BE2C (cell line): ENCODE measurements at regions not wholly inside any gene's neighbourhood (a gene's known extent, or its start where the extent isn't known, plus 50 kb on each side); places are given as distances from the start of the nearest gene placed in this dataset.
"Not testable (repeated sequence)": the region's sequence is repeated elsewhere in the genome, so short reads cannot be mapped to it uniquely, and the experiment has no call there.

Experiments used
- DNase-seq: peaks from one replicate; pipeline ENCODE4 v3.0.0-alpha.2; 2020
- H3K27me3 ChIP-seq: fragments of 250-450 bp; sonication (Bioruptor Pico); 2 replicates; pipeline ENCODE4 v1.5.1; 2020; ENCODE audit warnings: mild to moderate bottlenecking
- H3K36me3 ChIP-seq: fragments of 250-450 bp; sonication (Bioruptor Pico); 2 replicates; pipeline ENCODE4 v1.5.1; 2020; ENCODE audit warnings: mild to moderate bottlenecking
- H3K4me1 ChIP-seq: fragments of 250-450 bp; sonication (Bioruptor Pico); 2 replicates; pipeline ENCODE4 v1.5.1; 2020
- H3K4me3 ChIP-seq: 2 replicates; pipeline ENCODE4 v1.5.1; 2011; ENCODE audit warnings: low read depth, low read length
- H3K9me3 ChIP-seq: fragments of 250-450 bp; sonication (Bioruptor Pico); 2 replicates; pipeline ENCODE4 v1.5.1; 2020
- CTCF ChIP-seq: IDR thresholded peaks from 2 replicates; pipeline ENCODE4 v1.5.1; 2012; ENCODE audit warnings: mild to moderate bottlenecking, low read depth, low read length

DNA sequence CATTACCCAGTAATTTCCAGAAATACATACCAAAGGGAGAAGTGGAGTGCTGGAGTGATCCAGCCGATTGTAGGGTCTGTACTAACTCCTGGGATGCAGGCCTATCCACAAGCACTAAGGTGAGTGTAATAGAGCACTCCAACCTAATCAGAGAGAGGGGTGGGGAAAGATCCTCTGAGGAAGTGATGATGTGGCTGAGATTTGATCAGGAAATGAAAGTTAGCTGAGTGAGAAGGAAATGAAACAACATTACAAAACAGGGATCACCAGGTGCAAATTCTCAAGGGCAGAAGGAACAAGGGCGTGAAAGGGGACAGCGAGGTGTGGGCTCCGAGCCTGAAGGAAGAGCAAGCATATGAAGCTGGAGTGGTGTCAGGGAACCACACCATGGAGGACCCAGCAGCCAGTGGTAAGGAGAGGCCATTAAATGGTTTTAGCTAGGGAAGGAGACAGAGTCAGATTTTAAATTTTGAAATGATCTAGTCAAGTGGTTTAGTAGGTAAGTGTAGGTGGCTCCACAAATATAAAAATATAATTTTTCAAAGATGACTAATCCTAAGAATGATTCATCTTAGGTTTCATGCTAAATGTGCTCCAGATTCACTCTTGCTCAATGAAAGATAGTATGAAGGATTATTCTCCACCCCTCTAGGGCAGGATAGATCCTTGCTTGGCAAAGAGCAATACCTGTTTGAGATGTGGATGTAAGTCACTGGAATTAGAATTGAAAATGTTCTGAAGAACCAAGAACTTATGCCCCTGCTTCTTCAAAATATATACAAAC is 348.7 kb downstream of the TBL1XR1 start:
- H3K4me1 ChIP-seq, result peaks cover 9% of the 10 kb centered on the region
- no peak for TF ChIP-seq CTCF
- no peak for DNase-seq
- no peaks in the 10 kb centered on the region for H3K9me3 ChIP-seq
- H3K36me3 ChIP-seq, result no peaks in the 10 kb centered on the region
- no peaks in the 10 kb centered on the region for H3K27me3 ChIP-seq
- no peak overlapping the region for H3K4me3 ChIP-seq

GRCh38 chr3:176842914-176843313 is 354.4 kb downstream of the TBL1XR1 start:
- Histone ChIP-seq H3K4me3 (no peak overlapping the region), H3K9me3 (no peaks in the 10 kb centered on the region), H3K4me1 (no peaks in the 10 kb centered on the region), H3K27me3 (no peaks in the 10 kb centered on the region), H3K36me3 (no peaks in the 10 kb centered on the region)
- no peak for TF ChIP-seq CTCF
- no peak for DNase-seq

DNA sequence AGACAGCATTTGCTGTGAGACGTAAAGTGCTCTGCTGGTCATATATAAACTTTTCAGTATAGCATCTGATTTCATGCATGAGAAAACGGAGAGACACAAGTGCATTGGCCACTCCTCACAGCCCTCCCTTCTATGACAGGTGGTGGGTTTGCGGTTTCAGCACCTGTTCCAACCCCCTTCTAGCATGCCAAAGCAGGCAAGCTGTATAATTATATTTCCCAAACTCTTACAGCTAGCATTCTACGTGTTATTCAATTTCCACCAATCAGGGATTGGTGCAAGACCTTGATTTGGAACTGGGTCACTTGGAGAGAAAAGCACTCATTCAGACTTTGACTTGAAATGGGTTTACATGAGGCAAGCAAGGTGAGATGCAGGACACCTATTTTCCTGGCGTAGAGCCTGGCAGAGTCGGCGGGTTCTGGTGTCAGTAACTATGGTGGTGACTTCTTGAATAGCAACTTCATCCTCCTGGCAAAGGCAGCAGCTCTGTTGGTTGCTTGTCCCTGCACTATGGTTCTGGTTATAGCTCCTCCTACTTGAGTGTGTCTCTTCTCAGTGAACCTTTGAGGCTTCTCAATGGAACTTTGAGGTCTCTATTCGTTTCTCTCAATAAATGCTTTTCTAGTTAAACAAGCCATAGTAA is 356.5 kb downstream of the TBL1XR1 start:
- no peaks in the 10 kb centered on the region for H3K9me3 ChIP-seq
- no peaks in the 10 kb centered on the region for H3K27me3 ChIP-seq
- TF ChIP-seq CTCF, result no peak
- H3K4me3 ChIP-seq, result no peak overlapping the region
- no peaks in the 10 kb centered on the region for H3K4me1 ChIP-seq
- no peak for DNase-seq
- no peaks in the 10 kb centered on the region for H3K36me3 ChIP-seq

- Histone ChIP-seq H3K36me3 (no peaks in the 10 kb centered on the region), H3K4me1 (no peaks in the 10 kb centered on the region)
- DNase-seq, result no peak
Measured at GRCh38 chr3:176839901-176840300, 357.4 kb downstream of the TBL1XR1 start.

GRCh38 chr3:176839466-176839865 is 357.8 kb downstream of the TBL1XR1 start:
- no peak overlapping the region for H3K4me3 ChIP-seq
- no peaks in the 10 kb centered on the region for H3K27me3 ChIP-seq
- H3K4me1 ChIP-seq, result no peaks in the 10 kb centered on the region
- no peak for TF ChIP-seq CTCF
- H3K36me3 ChIP-seq, result no peaks in the 10 kb centered on the region
- no peak for DNase-seq
- H3K9me3 ChIP-seq, result no peaks in the 10 kb centered on the region

More at GRCh38 chr3:176839901-176840300, 357.4 kb downstream of the TBL1XR1 start:
- Histone ChIP-seq H3K4me3 (no peak overlapping the region), H3K9me3 (no peaks in the 10 kb centered on the region), H3K27me3 (no peaks in the 10 kb centered on the region)
- no peak for TF ChIP-seq CTCF

DNA sequence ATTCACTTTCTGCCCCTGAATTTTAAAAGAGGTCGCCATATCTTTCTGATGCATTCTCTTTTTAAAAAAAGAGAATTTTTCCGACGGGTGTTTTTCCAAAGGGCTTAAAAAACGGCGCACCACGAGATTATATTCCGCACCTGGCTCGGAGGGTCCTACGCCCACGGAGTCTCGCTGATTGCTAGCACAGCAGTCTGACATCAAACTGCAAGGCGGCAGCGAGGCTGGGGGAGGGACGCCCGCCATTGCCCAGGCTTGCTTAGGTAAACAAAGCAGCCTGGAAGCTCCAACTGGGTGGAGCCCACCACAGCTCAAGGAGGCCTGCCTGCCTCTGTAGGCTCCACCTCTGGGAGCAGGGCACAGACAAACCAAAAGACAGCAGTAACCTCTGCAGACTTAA is 370.0 kb downstream of the TBL1XR1 start:
- H3K4me1 ChIP-seq, H3K4me3 ChIP-seq, H3K27me3 ChIP-seq, H3K36me3 ChIP-seq, DNase-seq, H3K9me3 ChIP-seq: not testable (repeated sequence)
